Hepatocyte (in vitro differentiated cells): ENCODE measurements at regions not wholly inside any gene's neighbourhood (a gene's known extent, or its start where the extent isn't known, plus 50 kb on each side); places are given as distances from the start of the nearest gene placed in this dataset.

Experiments
- DNase-seq: peaks from one replicate; pipeline ENCODE4 v3.0.0-alpha.2; 2016; ENCODE audit warnings: low spot score
- H2AFZ ChIP-seq: fragments of 200-600 bp; sonication (generic); 2 replicates; pipeline ENCODE4 v1.6.0; 2016; ENCODE audit warnings: antibody characterized with exemption, mild to moderate bottlenecking
- H3K27ac ChIP-seq: fragments of 200-600 bp; sonication (generic); 2 replicates; pipeline ENCODE4 v1.5.1; 2016; ENCODE audit warnings: mild to moderate bottlenecking
- H3K27me3 ChIP-seq: fragments of 200-600 bp; sonication (generic); 2 replicates; pipeline ENCODE4 v1.6.1; 2016
- H3K36me3 ChIP-seq: fragments of 200-600 bp; sonication (generic); replicated peaks from 2 replicates; pipeline ENCODE4 v1.5.1; 2016; ENCODE audit warnings: low read depth; ENCODE audit not compliant: insufficient read depth
- H3K4me1 ChIP-seq: fragments of 200-600 bp; sonication (generic); 2 replicates; pipeline ENCODE4 v1.5.1; 2016; ENCODE audit warnings: mild to moderate bottlenecking, moderate library complexity; ENCODE audit not compliant: insufficient read depth
- H3K4me2 ChIP-seq: fragments of 200-600 bp; sonication (generic); 2 replicates; pipeline ENCODE4 v1.6.0; 2016
- H3K4me3 ChIP-seq: fragments of 200-600 bp; sonication (generic); 2 replicates; pipeline ENCODE4 v1.5.1; 2016; ENCODE audit warnings: mild to moderate bottlenecking
- H3K79me2 ChIP-seq: fragments of 200-600 bp; sonication (generic); 2 replicates; pipeline ENCODE4 v1.6.0; 2017; ENCODE audit warnings: mild to moderate bottlenecking
- H3K9me2 ChIP-seq: fragments of 200-600 bp; sonication (generic); replicated peaks from 2 replicates; pipeline ENCODE4 v1.6.0; 2017; ENCODE audit warnings: mild to moderate bottlenecking; ENCODE audit not compliant: insufficient read depth
- H3K9me3 ChIP-seq: fragments of 200-600 bp; sonication (generic); 2 replicates; pipeline ENCODE4 v1.5.1; 2016; ENCODE audit warnings: low read depth, mild to moderate bottlenecking
- H4K20me1 ChIP-seq: fragments of 200-600 bp; sonication (generic); 2 replicates; pipeline ENCODE4 v1.6.0; 2016; ENCODE audit warnings: mild to moderate bottlenecking; ENCODE audit not compliant: insufficient read depth, poor library complexity, severe bottlenecking
- EZH2 ChIP-seq: fragments of 200-600 bp; sonication (generic); IDR thresholded peaks from 2 replicates; pipeline ENCODE4 v1.6.1; 2016; ENCODE audit warnings: antibody characterized with exemption, mild to moderate bottlenecking, borderline replicate concordance
- EZH2phosphoT487 ChIP-seq: fragments of 200-600 bp; sonication (generic); IDR thresholded peaks from one replicate; pipeline ENCODE4 v1.6.1; 2018; ENCODE audit warnings: antibody characterized with exemption, mild to moderate bottlenecking, low read depth, moderate library complexity; ENCODE audit not compliant: unreplicated experiment, severe bottlenecking
- WGBS: methylation state at CpG from one replicate; pipeline ENCODE4 v1.1.6; 2016; ENCODE audit warnings: low lambda C conversion rate; ENCODE audit errors: missing lambda C conversion rate; 5-methylcytosine and 5-hydroxymethylcytosine counted together
- TF ChIP-seq, protein P1 (sequence below): fragments of 200-600 bp; sonication (generic); IDR thresholded peaks from 2 replicates; pipeline ENCODE4 v1.5.1; 2016; ENCODE audit warnings: antibody characterized with exemption, mild to moderate bottlenecking; ENCODE audit not compliant: poor library complexity

- Histone ChIP-seq H3K36me3 (no peaks in the 10 kb centered on the region), H3K4me1 (peaks cover 6% of the 10 kb centered on the region), H4K20me1 (no peaks in the 10 kb centered on the region), H3K9me3 (peaks cover 10% of the 10 kb centered on the region), H3K27ac (peak overlapping the region; percentile 52), H3K9me2 (no peaks in the 10 kb centered on the region), H3K4me3 (no peak overlapping the region), H3K27me3 (no peaks in the 10 kb centered on the region), H3K79me2 (no peaks in the 10 kb centered on the region), H2AFZ (no peak overlapping the region), H3K4me2 (no peak overlapping the region)
- peak; percentile 49 for DNase-seq
- WGBS: 50% methylated on average over 6 of the region's 6 CpGs
- TF ChIP-seq, protein P1, sequence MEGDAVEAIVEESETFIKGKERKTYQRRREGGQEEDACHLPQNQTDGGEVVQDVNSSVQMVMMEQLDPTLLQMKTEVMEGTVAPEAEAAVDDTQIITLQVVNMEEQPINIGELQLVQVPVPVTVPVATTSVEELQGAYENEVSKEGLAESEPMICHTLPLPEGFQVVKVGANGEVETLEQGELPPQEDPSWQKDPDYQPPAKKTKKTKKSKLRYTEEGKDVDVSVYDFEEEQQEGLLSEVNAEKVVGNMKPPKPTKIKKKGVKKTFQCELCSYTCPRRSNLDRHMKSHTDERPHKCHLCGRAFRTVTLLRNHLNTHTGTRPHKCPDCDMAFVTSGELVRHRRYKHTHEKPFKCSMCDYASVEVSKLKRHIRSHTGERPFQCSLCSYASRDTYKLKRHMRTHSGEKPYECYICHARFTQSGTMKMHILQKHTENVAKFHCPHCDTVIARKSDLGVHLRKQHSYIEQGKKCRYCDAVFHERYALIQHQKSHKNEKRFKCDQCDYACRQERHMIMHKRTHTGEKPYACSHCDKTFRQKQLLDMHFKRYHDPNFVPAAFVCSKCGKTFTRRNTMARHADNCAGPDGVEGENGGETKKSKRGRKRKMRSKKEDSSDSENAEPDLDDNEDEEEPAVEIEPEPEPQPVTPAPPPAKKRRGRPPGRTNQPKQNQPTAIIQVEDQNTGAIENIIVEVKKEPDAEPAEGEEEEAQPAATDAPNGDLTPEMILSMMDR: no peak
- no peak for TF ChIP-seq EZH2
These were observed 366.2 kb downstream of the TFAP2A start for GRCh38 chr6:10048370-10049297.

DNA sequence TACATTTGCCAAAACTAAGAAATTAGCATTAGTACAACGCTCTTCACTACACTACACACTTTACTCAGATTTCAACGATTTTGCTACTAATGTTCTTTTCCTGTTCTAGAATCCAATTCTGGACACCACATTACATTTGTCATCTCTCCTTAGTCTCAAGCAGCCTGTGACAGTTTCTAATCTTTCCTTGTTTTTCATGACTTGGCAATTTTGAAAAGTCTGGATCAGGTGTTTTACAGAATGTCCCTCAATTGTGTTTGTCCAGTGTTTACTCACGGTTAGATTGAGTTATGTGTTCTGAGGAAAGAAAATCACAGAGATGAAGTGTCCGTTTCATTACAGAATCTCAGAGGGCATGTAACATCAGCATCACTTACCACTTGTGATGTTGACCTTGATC lies 372.6 kb downstream of the TFAP2A start:
- H3K27ac ChIP-seq: no peak overlapping the region
- no peaks in the 10 kb centered on the region for H3K36me3 ChIP-seq
- H3K79me2 ChIP-seq: no peaks in the 10 kb centered on the region
- 91% methylated on average over 4 of the region's 4 CpGs for WGBS
- H3K4me3 ChIP-seq: no peak overlapping the region
- H3K9me2 ChIP-seq: no peaks in the 10 kb centered on the region
- H2AFZ ChIP-seq: no peak overlapping the region
- DNase-seq: no peak
- H3K9me3 ChIP-seq: no peaks in the 10 kb centered on the region
- H3K4me1 ChIP-seq: no peaks in the 10 kb centered on the region
- no peak for TF ChIP-seq EZH2phosphoT487
- TF ChIP-seq, protein P1: no peak
- TF ChIP-seq EZH2: no peak
- H3K27me3 ChIP-seq: no peaks in the 10 kb centered on the region
- no peaks in the 10 kb centered on the region for H4K20me1 ChIP-seq
- no peak overlapping the region for H3K4me2 ChIP-seq

DNA sequence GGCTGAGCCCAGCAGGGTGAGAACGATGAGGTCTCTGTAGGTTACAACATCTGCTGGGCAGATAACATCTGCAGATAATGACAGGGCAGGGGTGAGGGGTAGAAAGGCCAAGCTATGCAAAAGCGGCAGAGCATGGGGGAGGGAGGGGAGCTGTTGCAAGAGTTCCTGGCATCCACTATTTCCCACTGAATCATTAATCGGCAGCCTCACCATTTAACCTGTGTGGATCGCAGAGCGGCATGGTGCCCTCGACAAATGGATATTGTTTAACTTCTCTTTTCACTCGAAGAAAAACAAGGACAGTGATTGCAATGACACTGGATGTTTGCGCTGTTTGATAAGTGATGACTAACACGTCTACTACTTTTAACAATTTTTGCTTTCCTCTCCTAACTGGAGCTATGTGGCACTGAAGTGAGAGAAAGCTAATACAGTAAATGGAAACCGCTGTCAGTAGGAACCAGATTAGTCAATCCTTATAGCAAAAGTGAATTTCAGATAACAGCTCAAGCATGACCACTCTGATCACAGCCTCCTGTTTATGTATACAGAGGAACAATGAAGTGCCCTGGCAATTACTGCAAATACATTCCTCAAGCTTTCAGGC lies 381.5 kb downstream of the TFAP2A start:
- Histone ChIP-seq H3K27me3 (no peaks in the 10 kb centered on the region), H3K9me3 (no peaks in the 10 kb centered on the region), H3K36me3 (no peaks in the 10 kb centered on the region), H4K20me1 (no peaks in the 10 kb centered on the region), H3K27ac (no peak overlapping the region), H2AFZ (peak overlapping the region; percentile 18), H3K79me2 (no peaks in the 10 kb centered on the region), H3K4me3 (no peak overlapping the region), H3K9me2 (no peaks in the 10 kb centered on the region), H3K4me2 (peak overlapping the region; percentile 60), H3K4me1 (peaks cover 15% of the 10 kb centered on the region)
- WGBS: 39% methylated on average over 10 of the region's 10 CpGs
- no peak for TF ChIP-seq EZH2
- TF ChIP-seq, protein P1: no peak
- no peak for TF ChIP-seq EZH2phosphoT487
- DNase-seq: peak; percentile 39
